Activated T-helper 1 cell treated with anti-CD3 and anti-CD28 coated beads, Interleukin-2, amount 50 U/mL, for 16 hours (primary cell): ENCODE measurements at regions not wholly inside any gene's neighbourhood (a gene's known extent, or its start where the extent isn't known, plus 50 kb on each side); places are given as distances from the start of the nearest gene placed in this dataset.
"Not testable (repeated sequence)": the region's sequence is repeated elsewhere in the genome, so short reads cannot be mapped to it uniquely, and the experiment has no call there.

Experiments used
- DNase-seq, 2 donors: peaks; one replicate each; pipeline ENCODE4 v3.0.0-alpha.2; 2020; ENCODE audit warnings: low read depth in 1 of 2, low spot score in 1 of 2

- DNase-seq, result no peak
These were observed 72.3 kb upstream of the CD2AP start for GRCh38 chr6:47405273-47405672.

- no peak for DNase-seq
These were observed 70.0 kb upstream of the CD2AP start for GRCh38 chr6:47407300-47408281.

GRCh38 chr6:47413752-47414422 lies 63.7 kb upstream of the CD2AP start:
- DNase-seq, result peak in 1 of 2 donors; percentile 5

DNA sequence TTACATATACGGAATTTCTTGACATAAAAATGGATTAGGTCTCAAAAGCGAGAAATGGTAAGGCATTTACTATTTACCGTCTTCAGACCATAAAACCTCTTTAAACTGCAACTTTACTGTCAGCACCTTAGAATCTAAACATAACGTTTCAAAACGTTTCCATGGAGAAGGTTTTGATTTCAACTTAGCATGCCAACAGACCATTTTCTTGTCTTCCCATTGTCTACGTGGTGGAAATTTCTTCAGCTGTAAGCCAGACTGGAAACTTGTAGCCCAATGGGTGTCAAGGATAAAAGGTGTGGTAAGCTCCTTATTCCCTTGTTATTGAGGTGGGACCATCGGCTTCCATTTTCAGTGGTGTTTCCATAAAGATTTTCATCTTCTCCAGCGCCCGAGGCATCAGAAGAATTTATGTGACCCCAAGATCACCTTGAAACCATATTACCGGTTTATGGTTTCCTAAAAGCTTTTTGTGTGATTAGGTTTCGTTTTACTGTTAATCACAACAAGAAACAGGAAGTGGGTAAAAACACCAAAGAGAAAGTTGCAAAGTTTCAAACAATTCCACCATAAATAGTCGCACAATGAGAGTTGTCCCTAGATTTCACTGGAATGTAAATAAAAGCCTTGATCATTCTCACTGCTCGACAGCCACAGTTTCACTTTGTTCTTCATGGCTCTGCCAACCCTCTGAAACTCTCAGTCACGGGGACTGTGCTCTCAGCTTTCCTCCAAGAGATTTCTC lies 63.0 kb upstream of the CD2AP start:
- no peak for DNase-seq

DNA sequence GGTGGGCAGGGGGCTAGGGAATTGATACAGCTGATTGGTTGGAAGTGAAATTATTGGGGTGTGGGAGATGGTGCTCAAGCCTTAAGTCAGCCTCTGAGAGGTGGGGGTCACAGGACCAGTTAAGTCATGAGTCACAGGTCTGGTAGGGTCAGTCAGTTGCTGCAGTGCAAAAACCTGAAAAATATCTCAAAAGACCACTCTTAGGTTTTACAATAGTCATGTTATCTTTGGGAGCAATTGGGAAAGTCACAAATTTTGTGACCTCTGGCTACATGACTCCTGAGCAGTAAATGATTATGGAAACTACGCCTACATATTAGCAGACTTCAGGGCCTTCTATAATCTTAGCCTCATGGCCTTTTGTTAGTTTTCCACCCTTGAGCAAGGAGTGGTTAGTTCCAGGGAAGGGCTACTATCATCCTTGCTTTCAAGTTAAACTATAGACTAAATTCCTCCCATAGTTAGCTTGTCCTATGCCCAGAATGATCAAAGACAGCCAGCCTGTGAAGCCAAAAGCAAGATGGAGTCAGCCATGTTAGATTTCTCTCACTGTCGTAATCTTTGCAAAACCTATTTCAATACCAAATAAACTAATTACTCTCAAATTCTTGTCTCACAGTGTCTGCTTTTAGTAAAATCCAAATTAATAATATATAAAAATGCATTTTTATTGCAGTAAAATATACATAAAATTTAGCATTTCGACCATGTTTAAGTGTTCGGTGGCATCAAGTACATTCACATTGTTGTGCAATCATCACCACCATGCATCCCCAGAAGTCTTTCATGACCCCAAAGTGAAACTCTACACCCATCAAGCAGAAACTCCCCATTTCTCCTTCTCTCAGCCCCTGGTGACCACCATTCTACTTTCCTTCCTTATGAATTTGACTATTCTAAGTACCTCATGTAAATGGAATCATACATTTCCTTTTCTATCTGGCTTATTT lies 60.9 kb upstream of the CD2AP start:
- no peak for DNase-seq

DNA sequence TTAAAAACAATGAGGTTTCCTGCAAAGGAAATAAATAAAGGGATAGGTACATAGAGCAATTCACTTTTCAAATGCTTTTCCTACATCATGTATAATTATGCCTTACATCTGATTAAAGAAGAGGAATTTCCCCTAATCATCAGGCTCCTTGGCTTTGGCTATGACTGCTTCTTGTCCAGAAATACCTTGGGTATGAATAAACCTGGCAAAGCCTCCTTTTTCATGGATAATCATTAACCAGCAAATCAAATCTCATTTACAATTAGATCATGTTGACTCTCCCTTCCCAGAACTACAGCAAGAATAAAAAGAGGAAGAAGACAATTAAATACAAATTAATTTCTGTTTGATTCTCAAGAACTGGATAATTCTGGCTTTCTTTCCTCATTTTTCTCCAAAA lies 58.0 kb upstream of the CD2AP start:
- DNase-seq, result no peak

DNA sequence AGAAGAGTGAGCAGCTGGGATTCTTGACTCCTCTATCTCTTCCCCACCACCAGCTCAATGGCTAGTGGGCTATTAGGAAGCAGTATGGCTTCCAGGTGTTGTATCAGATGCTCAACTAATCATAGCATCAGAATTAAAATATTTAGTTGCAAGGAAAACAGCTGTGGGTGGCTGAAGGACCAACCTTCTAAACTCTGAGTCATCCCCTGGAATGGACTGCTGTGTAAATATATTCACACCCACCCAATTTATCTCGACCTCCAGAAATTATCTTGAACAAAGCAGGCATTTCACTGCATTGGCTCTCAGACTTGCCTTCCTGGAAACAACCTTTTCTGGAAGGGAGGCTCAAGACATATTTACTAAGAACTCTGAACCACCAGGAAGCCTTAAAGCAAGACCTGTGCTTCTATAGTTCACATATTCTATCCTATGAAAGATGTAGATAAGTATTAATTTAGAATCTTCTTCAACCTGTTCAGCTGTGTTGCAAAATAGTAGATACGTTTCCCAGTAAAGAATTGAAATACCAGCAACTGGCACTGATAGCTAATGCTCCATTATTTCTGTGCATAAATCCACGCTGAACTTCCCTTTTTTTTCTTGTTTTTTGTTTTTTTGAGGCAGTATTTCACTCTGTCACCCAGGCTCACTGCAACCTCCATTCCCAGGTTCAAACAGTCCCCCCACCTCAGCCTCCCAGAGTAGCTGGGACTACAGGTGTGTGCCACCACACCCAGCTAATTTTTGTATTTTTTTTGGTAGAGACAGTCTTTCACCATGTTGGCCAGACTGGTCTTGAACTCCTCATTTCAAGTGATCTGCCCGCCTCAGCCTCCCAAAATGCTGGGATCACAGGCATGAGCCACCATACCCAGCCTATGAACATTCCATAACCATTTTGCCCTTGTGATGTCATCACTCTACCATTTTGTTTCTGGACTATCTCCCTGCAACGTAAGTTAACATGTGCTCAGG lies 56.9 kb upstream of the CD2AP start:
- no peak for DNase-seq

- no peak for DNase-seq
These were observed 54.5 kb upstream of the CD2AP start for GRCh38 chr6:47423079-47423478.

GRCh38 chr6:47424436-47424836 lies 53.2 kb upstream of the CD2AP start:
- DNase-seq, result no peak

DNA sequence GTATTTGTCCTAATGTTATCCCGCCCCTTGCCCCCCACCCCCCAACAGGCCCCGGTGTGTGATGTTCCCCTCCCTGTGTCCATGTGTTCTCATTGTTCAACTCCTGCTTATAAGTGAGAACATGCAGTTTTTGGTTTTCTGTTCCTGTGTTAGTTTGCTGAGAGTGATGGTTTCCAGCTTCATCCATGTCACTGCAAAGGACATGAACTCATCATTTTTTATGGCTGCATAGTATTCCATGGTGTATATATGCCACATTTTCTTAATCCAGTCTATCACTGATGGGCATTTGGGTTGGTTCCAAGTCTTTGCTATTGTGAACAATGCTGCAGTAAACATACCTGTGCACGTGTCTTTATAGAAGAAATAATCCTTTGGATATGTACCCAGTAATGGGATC lies 51.9 kb upstream of the CD2AP start:
- DNase-seq, result not testable (repeated sequence)

DNA sequence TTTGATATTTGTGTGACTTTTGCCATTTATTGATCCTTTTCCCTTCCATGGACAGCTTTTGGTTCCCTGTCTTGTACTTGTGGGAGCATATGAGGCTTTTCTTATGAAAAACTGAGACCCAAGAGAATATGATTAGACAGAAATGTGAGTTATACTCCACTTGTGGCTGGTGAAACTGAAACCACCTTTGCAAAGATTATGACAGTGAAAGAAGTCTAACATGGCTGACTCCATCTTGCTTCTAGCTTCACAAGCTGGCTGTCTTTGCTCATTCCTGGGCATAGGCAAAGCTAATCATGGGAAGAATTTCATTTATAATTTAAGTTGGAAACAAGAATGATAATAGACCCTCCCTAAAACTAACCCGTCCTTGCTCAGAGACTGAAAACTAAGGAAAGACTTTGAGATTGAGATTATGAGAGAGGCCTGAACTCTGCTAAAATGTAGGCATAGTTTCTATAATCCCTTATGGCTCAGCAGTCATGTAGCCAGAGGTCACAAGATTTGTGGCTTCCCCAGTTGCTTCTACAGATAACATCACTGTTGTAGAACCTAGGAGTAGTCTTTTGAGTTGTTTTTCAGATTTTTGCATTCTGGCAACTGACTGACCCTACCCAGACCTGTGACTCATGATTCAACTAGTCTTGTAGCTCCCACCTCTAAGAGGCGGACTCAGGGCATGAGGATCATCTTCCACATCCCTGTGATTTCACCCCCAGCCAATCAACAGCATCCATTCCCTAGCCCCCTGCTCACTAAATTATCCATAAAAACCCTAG lies 50.9 kb upstream of the CD2AP start:
- no peak for DNase-seq

- no peak for DNase-seq
These were observed 49.9 kb upstream of the CD2AP start for GRCh38 chr6:47427680-47428079.
